GM23338 (cell line): ENCODE measurements at regions not wholly inside any gene's neighbourhood (a gene's known extent, or its start where the extent isn't known, plus 50 kb on each side); places are given as distances from the start of the nearest gene placed in this dataset.

ENCODE experiments used
- ATAC-seq: fragments of 200-7000 bp; cut with Tn5 transposase; 3 replicates; pipeline ENCODE4 v1.9.1; 2020
- DNase-seq: peaks from one replicate; pipeline ENCODE4 v3.0.0-alpha.2; 2015; ENCODE audit warnings: low spot score
- H2AFZ ChIP-seq: fragments of 200-600 bp; sonication (generic); 2 replicates; pipeline ENCODE4 v1.8.0; 2016; ENCODE audit warnings: antibody characterized with exemption, mild to moderate bottlenecking, moderate library complexity
- H3F3A ChIP-seq: fragments of 200-600 bp; sonication (generic); replicated peaks from 2 replicates; pipeline ENCODE4 v1.8.0; 2017; ENCODE audit warnings: antibody characterized with exemption, mixed run types, low read depth
- H3K27ac ChIP-seq: fragments of 200-600 bp; sonication (generic); 2 replicates; pipeline ENCODE4 v1.6.1; 2016; ENCODE audit warnings: low read depth
- H3K27me3 ChIP-seq: fragments of 200-600 bp; sonication (generic); 2 replicates; pipeline ENCODE4 v1.8.0; 2016; ENCODE audit warnings: mild to moderate bottlenecking, mixed run types, moderate library complexity; ENCODE audit not compliant: insufficient read depth
- H3K36me3 ChIP-seq: fragments of 200-600 bp; sonication (generic); 2 replicates; pipeline ENCODE4 v1.8.0; 2016; ENCODE audit warnings: mild to moderate bottlenecking; ENCODE audit not compliant: insufficient read depth
- H3K4me1 ChIP-seq: fragments of 200-600 bp; sonication (generic); 2 replicates; pipeline ENCODE4 v1.8.0; 2016; ENCODE audit warnings: mild to moderate bottlenecking, moderate library complexity; ENCODE audit not compliant: insufficient read depth
- H3K4me2 ChIP-seq: fragments of 200-600 bp; sonication (generic); 2 replicates; pipeline ENCODE4 v1.7.1; 2017; ENCODE audit warnings: mixed run types
- H3K4me3 ChIP-seq: fragments of 200-600 bp; sonication (generic); 2 replicates; pipeline ENCODE4 v1.6.1; 2016; ENCODE audit warnings: mixed run types
- H3K79me2 ChIP-seq: fragments of 200-600 bp; sonication (generic); replicated peaks from 2 replicates; pipeline ENCODE4 v1.8.0; 2017; ENCODE audit warnings: mild to moderate bottlenecking; ENCODE audit not compliant: insufficient read depth
- H3K9me2 ChIP-seq: fragments of 200-600 bp; sonication (generic); 2 replicates; pipeline ENCODE4 v1.8.0; 2017; ENCODE audit not compliant: insufficient read depth
- H4K20me1 ChIP-seq: fragments of 200-600 bp; sonication (generic); replicated peaks from 2 replicates; pipeline ENCODE4 v1.8.0; 2017; ENCODE audit warnings: mild to moderate bottlenecking; ENCODE audit not compliant: insufficient read depth
- H3K27ac Mint-ChIP-seq: 2 replicates; pipeline ENCODE4 v1.8.0; 2020; ENCODE audit warnings: inconsistent platforms, mild to moderate bottlenecking, moderate library complexity, mixed read lengths
- H3K27me3 Mint-ChIP-seq: 3 replicates; pipeline ENCODE4 v1.8.0; 2022; ENCODE audit warnings: low read depth, mild to moderate bottlenecking, moderate library complexity, mixed read lengths, inconsistent platforms; ENCODE audit not compliant: insufficient read depth, poor library complexity
- H3K36me3 Mint-ChIP-seq: 3 replicates; pipeline ENCODE4 v1.8.0; 2021; ENCODE audit warnings: low read depth, mild to moderate bottlenecking, inconsistent platforms, moderate library complexity, mixed read lengths
- H3K4me1 Mint-ChIP-seq: 3 replicates; pipeline ENCODE4 v1.8.0; 2020; ENCODE audit warnings: mild to moderate bottlenecking, inconsistent platforms, mixed read lengths
- H3K4me3 Mint-ChIP-seq: 3 replicates; pipeline ENCODE4 v1.8.0; 2021; ENCODE audit warnings: moderate library complexity, mild to moderate bottlenecking, inconsistent platforms, mixed read lengths
- H3K9me3 Mint-ChIP-seq: 3 replicates; pipeline ENCODE4 v1.8.0; 2020; ENCODE audit warnings: moderate library complexity, mild to moderate bottlenecking, inconsistent platforms, mixed read lengths
- EZH2phosphoT487 ChIP-seq: fragments of 200-600 bp; sonication (generic); IDR thresholded peaks from one replicate; pipeline ENCODE4 v1.8.1; 2018; ENCODE audit warnings: antibody characterized with exemption; ENCODE audit not compliant: unreplicated experiment
- JUNB ChIP-seq: IDR thresholded peaks from one replicate; pipeline ENCODE4 v1.6.1; 2016; ENCODE audit warnings: antibody characterized with exemption; ENCODE audit not compliant: unreplicated experiment
- POLR2AphosphoS5 ChIP-seq: IDR thresholded peaks from 2 replicates; pipeline ENCODE4 v1.6.1; 2016; ENCODE audit warnings: antibody characterized with exemption, low read depth
- STAT1 ChIP-seq: IDR thresholded peaks from one replicate; pipeline ENCODE4 v1.6.1; 2016; ENCODE audit warnings: antibody characterized with exemption; ENCODE audit not compliant: unreplicated experiment
- ZNF114 ChIP-seq: fragments of 250-450 bp; sonication (Bioruptor Pico); IDR thresholded peaks from 2 replicates; pipeline ENCODE4 v1.5.0; 2020; ENCODE audit warnings: mild to moderate bottlenecking, moderate library complexity
- TF ChIP-seq, protein P1 (sequence below): IDR thresholded peaks from one replicate; pipeline ENCODE4 v1.6.1; 2018; ENCODE audit warnings: antibody characterized with exemption; ENCODE audit not compliant: unreplicated experiment
- TF ChIP-seq, protein P2 (sequence below), 2 experiments: fragments of 200-600 bp in 1 of 2; sonication (generic) in 1 of 2; conservative IDR thresholded peaks; 2 replicates each; pipeline versions ENCODE4 v1.5.1 to v1.6.1; 2016 to 2017; ENCODE audit warnings: antibody characterized with exemption in 2 of 2, low read depth in 2 of 2, mild to moderate bottlenecking in 2 of 2, moderate library complexity in 1 of 2
- TF ChIP-seq, protein P3 (sequence below): fragments of 250-450 bp; sonication (Bioruptor Pico); IDR thresholded peaks from 2 replicates; pipeline ENCODE4 v1.5.0; 2020; ENCODE audit warnings: mild to moderate bottlenecking, moderate library complexity

DNA sequence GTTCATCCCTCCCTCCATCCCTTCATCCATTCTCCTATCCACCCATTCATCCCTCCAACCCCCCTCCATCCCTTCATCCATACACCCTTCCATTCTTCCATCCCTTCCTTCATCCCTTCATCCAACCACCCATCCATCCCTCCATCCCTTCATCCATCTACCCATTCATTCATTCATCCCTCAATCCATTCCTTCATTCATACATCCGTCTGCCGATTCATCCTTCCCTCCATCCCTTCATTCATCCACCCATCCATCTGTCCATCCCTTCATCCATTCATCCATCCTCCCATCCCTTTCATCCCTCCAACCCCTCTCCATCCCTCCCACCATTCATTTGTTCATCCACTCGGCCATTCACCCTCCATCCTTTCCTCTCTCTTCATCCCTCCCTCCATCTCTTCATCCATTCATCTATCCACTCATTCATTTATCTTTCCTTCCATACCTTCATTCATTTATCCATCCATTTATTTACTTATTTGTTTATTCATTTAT lies 95.7 kb downstream of the FOXL1 start:
- Histone ChIP-seq H4K20me1 (no peaks in the 10 kb centered on the region), H3K27me3 (no peaks in the 10 kb centered on the region), H3K36me3 (no peaks in the 10 kb centered on the region), H3K4me3 (no peak overlapping the region), H3K4me2 (no peak overlapping the region), H2AFZ (no peak overlapping the region), H3K4me1 (peaks cover 8% of the 10 kb centered on the region; the same call in 1 of the 2 replicates), H3K79me2 (no peaks in the 10 kb centered on the region), H3K27ac (no peak overlapping the region), H3F3A (no peaks in the 10 kb centered on the region), H3K9me2 (0 out of 2 replicates have a peak, but pooled peaks cover 8% of the 10 kb centered on the region)
- ATAC-seq, result no peak
- DNase-seq, result no peak
- Mint-ChIP-seq H3K4me3 (no peak overlapping the region), H3K9me3 (peaks cover 4% of the 10 kb centered on the region; the same call in 2 of the 3 replicates), H3K36me3 (no peaks in the 10 kb centered on the region), H3K27me3 (peaks cover 5% of the 10 kb centered on the region), H3K27ac (no peak overlapping the region), H3K4me1 (peaks cover 15% of the 10 kb centered on the region; the same call in 2 of the 3 replicates)
- TF ChIP-seq EZH2phosphoT487 (no peak), ZNF114 (CRISPR knock-in tag) (no peak), JUNB (no peak), POLR2AphosphoS5 (no peak), STAT1 (no peak)
- TF ChIP-seq, protein P1, sequence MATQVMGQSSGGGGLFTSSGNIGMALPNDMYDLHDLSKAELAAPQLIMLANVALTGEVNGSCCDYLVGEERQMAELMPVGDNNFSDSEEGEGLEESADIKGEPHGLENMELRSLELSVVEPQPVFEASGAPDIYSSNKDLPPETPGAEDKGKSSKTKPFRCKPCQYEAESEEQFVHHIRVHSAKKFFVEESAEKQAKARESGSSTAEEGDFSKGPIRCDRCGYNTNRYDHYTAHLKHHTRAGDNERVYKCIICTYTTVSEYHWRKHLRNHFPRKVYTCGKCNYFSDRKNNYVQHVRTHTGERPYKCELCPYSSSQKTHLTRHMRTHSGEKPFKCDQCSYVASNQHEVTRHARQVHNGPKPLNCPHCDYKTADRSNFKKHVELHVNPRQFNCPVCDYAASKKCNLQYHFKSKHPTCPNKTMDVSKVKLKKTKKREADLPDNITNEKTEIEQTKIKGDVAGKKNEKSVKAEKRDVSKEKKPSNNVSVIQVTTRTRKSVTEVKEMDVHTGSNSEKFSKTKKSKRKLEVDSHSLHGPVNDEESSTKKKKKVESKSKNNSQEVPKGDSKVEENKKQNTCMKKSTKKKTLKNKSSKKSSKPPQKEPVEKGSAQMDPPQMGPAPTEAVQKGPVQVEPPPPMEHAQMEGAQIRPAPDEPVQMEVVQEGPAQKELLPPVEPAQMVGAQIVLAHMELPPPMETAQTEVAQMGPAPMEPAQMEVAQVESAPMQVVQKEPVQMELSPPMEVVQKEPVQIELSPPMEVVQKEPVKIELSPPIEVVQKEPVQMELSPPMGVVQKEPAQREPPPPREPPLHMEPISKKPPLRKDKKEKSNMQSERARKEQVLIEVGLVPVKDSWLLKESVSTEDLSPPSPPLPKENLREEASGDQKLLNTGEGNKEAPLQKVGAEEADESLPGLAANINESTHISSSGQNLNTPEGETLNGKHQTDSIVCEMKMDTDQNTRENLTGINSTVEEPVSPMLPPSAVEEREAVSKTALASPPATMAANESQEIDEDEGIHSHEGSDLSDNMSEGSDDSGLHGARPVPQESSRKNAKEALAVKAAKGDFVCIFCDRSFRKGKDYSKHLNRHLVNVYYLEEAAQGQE, result no peak
- TF ChIP-seq, protein P2, sequence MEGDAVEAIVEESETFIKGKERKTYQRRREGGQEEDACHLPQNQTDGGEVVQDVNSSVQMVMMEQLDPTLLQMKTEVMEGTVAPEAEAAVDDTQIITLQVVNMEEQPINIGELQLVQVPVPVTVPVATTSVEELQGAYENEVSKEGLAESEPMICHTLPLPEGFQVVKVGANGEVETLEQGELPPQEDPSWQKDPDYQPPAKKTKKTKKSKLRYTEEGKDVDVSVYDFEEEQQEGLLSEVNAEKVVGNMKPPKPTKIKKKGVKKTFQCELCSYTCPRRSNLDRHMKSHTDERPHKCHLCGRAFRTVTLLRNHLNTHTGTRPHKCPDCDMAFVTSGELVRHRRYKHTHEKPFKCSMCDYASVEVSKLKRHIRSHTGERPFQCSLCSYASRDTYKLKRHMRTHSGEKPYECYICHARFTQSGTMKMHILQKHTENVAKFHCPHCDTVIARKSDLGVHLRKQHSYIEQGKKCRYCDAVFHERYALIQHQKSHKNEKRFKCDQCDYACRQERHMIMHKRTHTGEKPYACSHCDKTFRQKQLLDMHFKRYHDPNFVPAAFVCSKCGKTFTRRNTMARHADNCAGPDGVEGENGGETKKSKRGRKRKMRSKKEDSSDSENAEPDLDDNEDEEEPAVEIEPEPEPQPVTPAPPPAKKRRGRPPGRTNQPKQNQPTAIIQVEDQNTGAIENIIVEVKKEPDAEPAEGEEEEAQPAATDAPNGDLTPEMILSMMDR (conservative IDR thresholded peaks at IDR 0.05; ENCODE audit: low read depth in 2 of 2), result no peak
- TF ChIP-seq, protein P3, sequence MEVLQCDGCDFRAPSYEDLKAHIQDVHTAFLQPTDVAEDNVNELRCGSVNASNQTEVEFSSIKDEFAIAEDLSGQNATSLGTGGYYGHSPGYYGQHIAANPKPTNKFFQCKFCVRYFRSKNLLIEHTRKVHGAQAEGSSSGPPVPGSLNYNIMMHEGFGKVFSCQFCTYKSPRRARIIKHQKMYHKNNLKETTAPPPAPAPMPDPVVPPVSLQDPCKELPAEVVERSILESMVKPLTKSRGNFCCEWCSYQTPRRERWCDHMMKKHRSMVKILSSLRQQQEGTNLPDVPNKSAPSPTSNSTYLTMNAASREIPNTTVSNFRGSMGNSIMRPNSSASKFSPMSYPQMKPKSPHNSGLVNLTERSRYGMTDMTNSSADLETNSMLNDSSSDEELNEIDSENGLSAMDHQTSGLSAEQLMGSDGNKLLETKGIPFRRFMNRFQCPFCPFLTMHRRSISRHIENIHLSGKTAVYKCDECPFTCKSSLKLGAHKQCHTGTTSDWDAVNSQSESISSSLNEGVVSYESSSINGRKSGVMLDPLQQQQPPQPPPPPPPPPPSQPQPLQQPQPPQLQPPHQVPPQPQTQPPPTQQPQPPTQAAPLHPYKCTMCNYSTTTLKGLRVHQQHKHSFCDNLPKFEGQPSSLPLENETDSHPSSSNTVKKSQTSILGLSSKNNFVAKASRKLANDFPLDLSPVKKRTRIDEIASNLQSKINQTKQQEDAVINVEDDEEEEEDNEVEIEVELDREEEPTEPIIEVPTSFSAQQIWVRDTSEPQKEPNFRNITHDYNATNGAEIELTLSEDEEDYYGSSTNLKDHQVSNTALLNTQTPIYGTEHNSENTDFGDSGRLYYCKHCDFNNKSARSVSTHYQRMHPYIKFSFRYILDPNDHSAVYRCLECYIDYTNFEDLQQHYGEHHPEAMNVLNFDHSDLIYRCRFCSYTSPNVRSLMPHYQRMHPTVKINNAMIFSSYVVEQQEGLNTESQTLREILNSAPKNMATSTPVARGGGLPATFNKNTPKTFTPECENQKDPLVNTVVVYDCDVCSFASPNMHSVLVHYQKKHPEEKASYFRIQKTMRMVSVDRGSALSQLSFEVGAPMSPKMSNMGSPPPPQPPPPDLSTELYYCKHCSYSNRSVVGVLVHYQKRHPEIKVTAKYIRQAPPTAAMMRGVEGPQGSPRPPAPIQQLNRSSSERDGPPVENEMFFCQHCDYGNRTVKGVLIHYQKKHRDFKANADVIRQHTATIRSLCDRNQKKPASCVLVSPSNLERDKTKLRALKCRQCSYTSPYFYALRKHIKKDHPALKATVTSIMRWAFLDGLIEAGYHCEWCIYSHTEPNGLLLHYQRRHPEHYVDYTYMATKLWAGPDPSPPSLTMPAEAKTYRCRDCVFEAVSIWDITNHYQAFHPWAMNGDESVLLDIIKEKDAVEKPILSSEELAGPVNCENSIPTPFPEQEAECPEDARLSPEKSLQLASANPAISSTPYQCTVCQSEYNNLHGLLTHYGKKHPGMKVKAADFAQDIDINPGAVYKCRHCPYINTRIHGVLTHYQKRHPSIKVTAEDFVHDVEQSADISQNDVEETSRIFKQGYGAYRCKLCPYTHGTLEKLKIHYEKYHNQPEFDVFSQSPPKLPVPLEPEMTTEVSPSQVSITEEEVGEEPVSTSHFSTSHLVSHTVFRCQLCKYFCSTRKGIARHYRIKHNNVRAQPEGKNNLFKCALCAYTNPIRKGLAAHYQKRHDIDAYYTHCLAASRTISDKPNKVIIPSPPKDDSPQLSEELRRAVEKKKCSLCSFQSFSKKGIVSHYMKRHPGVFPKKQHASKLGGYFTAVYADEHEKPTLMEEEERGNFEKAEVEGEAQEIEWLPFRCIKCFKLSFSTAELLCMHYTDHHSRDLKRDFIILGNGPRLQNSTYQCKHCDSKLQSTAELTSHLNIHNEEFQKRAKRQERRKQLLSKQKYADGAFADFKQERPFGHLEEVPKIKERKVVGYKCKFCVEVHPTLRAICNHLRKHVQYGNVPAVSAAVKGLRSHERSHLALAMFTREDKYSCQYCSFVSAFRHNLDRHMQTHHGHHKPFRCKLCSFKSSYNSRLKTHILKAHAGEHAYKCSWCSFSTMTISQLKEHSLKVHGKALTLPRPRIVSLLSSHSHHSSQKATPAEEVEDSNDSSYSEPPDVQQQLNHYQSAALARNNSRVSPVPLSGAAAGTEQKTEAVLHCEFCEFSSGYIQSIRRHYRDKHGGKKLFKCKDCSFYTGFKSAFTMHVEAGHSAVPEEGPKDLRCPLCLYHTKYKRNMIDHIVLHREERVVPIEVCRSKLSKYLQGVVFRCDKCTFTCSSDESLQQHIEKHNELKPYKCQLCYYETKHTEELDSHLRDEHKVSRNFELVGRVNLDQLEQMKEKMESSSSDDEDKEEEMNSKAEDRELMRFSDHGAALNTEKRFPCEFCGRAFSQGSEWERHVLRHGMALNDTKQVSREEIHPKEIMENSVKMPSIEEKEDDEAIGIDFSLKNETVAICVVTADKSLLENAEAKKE (CRISPR knock-in tag), result no peak
